ENCODE measurements at regions not wholly inside any gene's neighbourhood (a gene's known extent, or its start where the extent isn't known, plus 50 kb on each side); places are given as distances from the start of the nearest gene placed in this dataset.

- Histone ChIP-seq H3K9ac (ENCODE audit: extremely low read depth, low read length, poor library complexity, severe bottlenecking) (no peak overlapping the region), H3K27me3 (ENCODE audit: control insufficient read depth, insufficient read depth, low read length, poor library complexity, severe bottlenecking) (no peaks in the 10 kb centered on the region), H3K9me3 (ENCODE audit: control insufficient read depth, low read length) (no peaks in the 10 kb centered on the region), H3K4me1 (ENCODE audit: control insufficient read depth, insufficient read depth, low read length) (no peaks in the 10 kb centered on the region), H3K36me3 (ENCODE audit: control insufficient read depth, insufficient read depth, low read length) (peaks cover 6% of the 10 kb centered on the region), H3K27ac (ENCODE audit: low read depth, low read length) (no peak overlapping the region), H3K4me3 (ENCODE audit: low read length) (no peak overlapping the region)
- H3K4me3 Mint-ChIP-seq: no peak overlapping the region
- H3K36me3 Mint-ChIP-seq (ENCODE audit: low read depth): peaks cover 2% of the 10 kb centered on the region
- no peaks in the 10 kb centered on the region for H3K27me3 Mint-ChIP-seq (ENCODE audit: insufficient read depth)
- H3K27ac Mint-ChIP-seq: no peak overlapping the region
- WGBS, 2 experiments (ENCODE audit: insufficient coverage in 1 of 2, insufficient read length in 1 of 2): 95 to 100% methylated on average over 1 of the region's 1 CpG
- H3K9me3 Mint-ChIP-seq: no peaks in the 10 kb centered on the region
- DNase-seq: no peak
- no peak for TF ChIP-seq CTCF (conservative IDR thresholded peaks at IDR 0.05)
- peaks cover 39% of the 10 kb centered on the region for H3K4me1 Mint-ChIP-seq
Observed at GRCh38 chr1:232522189-232522588, 107.7 kb downstream of the SIPA1L2 start.

- H3K9me3 ChIP-seq (ENCODE audit: control insufficient read depth, low read length): no peaks in the 10 kb centered on the region
- Mint-ChIP-seq H3K27me3 (ENCODE audit: insufficient read depth) (no peaks in the 10 kb centered on the region), H3K9me3 (no peaks in the 10 kb centered on the region), H3K4me3 (no peak overlapping the region), H3K36me3 (ENCODE audit: low read depth) (peaks cover 2% of the 10 kb centered on the region), H3K4me1 (peaks cover 38% of the 10 kb centered on the region), H3K27ac (no peak overlapping the region)
- DNase-seq: no peak
- no peak overlapping the region for H3K9ac ChIP-seq (ENCODE audit: extremely low read depth, low read length, poor library complexity, severe bottlenecking)
- H3K36me3 ChIP-seq (ENCODE audit: control insufficient read depth, insufficient read depth, low read length): peaks cover 5% of the 10 kb centered on the region
- WGBS, 2 experiments (ENCODE audit: insufficient coverage in 1 of 2, insufficient read length in 1 of 2): 95 to 100% methylated on average over 1 of the region's 1 CpG
- no peak for TF ChIP-seq CTCF (conservative IDR thresholded peaks at IDR 0.05)
- no peak overlapping the region for H3K27ac ChIP-seq (ENCODE audit: low read depth, low read length)
- H3K4me1 ChIP-seq (ENCODE audit: control insufficient read depth, insufficient read depth, low read length): peaks cover 5% of the 10 kb centered on the region
- no peaks in the 10 kb centered on the region for H3K27me3 ChIP-seq (ENCODE audit: control insufficient read depth, insufficient read depth, low read length, poor library complexity, severe bottlenecking)
- H3K4me3 ChIP-seq (ENCODE audit: low read length): no peak overlapping the region
Observed at GRCh38 chr1:232521660-232522059, 108.3 kb downstream of the SIPA1L2 start.

GRCh38 chr1:232519186-232519585, 110.7 kb downstream of the SIPA1L2 start:
- no peak for TF ChIP-seq CTCF (conservative IDR thresholded peaks at IDR 0.05)
- Histone ChIP-seq H3K27me3 (ENCODE audit: control insufficient read depth, insufficient read depth, low read length, poor library complexity, severe bottlenecking) (no peaks in the 10 kb centered on the region), H3K9ac (ENCODE audit: extremely low read depth, low read length, poor library complexity, severe bottlenecking) (no peak overlapping the region), H3K36me3 (ENCODE audit: control insufficient read depth, insufficient read depth, low read length) (peaks cover 17% of the 10 kb centered on the region), H3K4me3 (ENCODE audit: low read length) (no peak overlapping the region), H3K4me1 (ENCODE audit: control insufficient read depth, insufficient read depth, low read length) (peaks cover 13% of the 10 kb centered on the region), H3K9me3 (ENCODE audit: control insufficient read depth, low read length) (no peaks in the 10 kb centered on the region), H3K27ac (ENCODE audit: low read depth, low read length) (no peak overlapping the region)
- H3K36me3 Mint-ChIP-seq (ENCODE audit: low read depth): peaks cover 17% of the 10 kb centered on the region
- no peaks in the 10 kb centered on the region for H3K9me3 Mint-ChIP-seq
- H3K4me3 Mint-ChIP-seq: no peak overlapping the region
- H3K4me1 Mint-ChIP-seq: peaks cover 45% of the 10 kb centered on the region
- WGBS, 2 experiments (ENCODE audit: insufficient coverage in 1 of 2, insufficient read length in 1 of 2): 92 to 94% methylated on average over 11 of the region's 11 CpGs
- no peak for DNase-seq
- H3K27me3 Mint-ChIP-seq (ENCODE audit: insufficient read depth): no peaks in the 10 kb centered on the region
- H3K27ac Mint-ChIP-seq: no peak overlapping the region

Measured in endodermal cell (in vitro differentiated cells).